Skeletal muscle tissue (tissue), 3 donors: ENCODE measurements at regions not wholly inside any gene's neighbourhood (a gene's known extent, or its start where the extent isn't known, plus 50 kb on each side); places are given as distances from the start of the nearest gene placed in this dataset.

ENCODE experiments used
- H3K27ac ChIP-seq: one replicate; pipeline ENCODE4 v1.7.0; 2013; ENCODE audit warnings: mild to moderate bottlenecking, low read depth, low read length, inconsistent platforms
- H3K27me3 ChIP-seq, 3 donors: one replicate each; pipeline ENCODE4 v1.7.0; 2013; ENCODE audit warnings: low read length in 3 of 3; ENCODE audit not compliant: control insufficient read depth in 3 of 3, insufficient read depth in 3 of 3
- H3K36me3 ChIP-seq, 3 donors: one replicate each; pipeline ENCODE4 v1.7.0; 2013; ENCODE audit warnings: low read length in 3 of 3; ENCODE audit not compliant: control insufficient read depth in 3 of 3, insufficient read depth in 3 of 3
- H3K4me1 ChIP-seq, 3 donors: one replicate each; pipeline ENCODE4 v1.7.0; 2013; ENCODE audit warnings: low read length in 3 of 3, mild to moderate bottlenecking in 3 of 3; ENCODE audit not compliant: control insufficient read depth in 3 of 3, insufficient read depth in 3 of 3
- H3K4me3 ChIP-seq, 3 donors: one replicate each; pipeline ENCODE4 v1.7.0; 2013; ENCODE audit warnings: low read length in 3 of 3
- H3K9ac ChIP-seq, 3 donors: one replicate each; pipeline ENCODE4 v1.7.0; 2013; ENCODE audit warnings: low read length in 3 of 3, mild to moderate bottlenecking in 3 of 3, moderate library complexity in 2 of 3, low read depth in 1 of 3
- H3K9me3 ChIP-seq, 3 donors: one replicate each; pipeline ENCODE4 v1.7.0; 2013; ENCODE audit warnings: low read length in 3 of 3; ENCODE audit not compliant: control insufficient read depth in 3 of 3
- donor health status: Osteomylitis.

GRCh38 chr4:63922146-63922545 is 487.1 kb downstream of the TECRL start:
- Histone ChIP-seq H3K9ac (no peak overlapping the region), H3K4me3 (no peak overlapping the region), H3K9me3 (no peaks in the 10 kb centered on the region), H3K27ac (no peak overlapping the region), H3K36me3 (no peaks in the 10 kb centered on the region), H3K27me3 (no peaks in the 10 kb centered on the region), H3K4me1 (no peaks in the 10 kb centered on the region)

DNA sequence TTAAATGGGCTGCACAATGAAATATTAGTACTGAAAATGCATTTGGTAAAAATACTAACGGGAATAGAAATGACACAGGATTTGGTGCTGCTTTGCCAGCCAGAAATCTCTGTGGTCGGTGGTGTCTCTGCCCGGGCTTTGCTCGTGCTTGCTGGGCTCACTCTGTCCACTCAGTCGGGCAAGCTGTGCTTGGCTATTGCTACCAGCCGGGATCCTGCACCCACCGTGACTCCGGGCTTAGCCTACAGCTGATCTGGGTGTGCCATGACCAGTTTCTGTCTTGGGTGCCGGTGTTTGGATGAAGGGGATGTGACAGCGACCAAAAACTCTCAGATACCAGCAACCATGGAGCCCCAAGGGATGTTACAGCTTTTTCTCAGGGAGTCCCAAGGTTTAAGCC is 487.7 kb downstream of the TECRL start:
- Histone ChIP-seq H3K27me3 (no peaks in the 10 kb centered on the region), H3K9me3 (no peaks in the 10 kb centered on the region), H3K9ac (no peak overlapping the region), H3K27ac (no peak overlapping the region), H3K4me1 (no peaks in the 10 kb centered on the region), H3K4me3 (no peak overlapping the region), H3K36me3 (no peaks in the 10 kb centered on the region)

- no peak overlapping the region for H3K27ac ChIP-seq
- H3K36me3 ChIP-seq: no peaks in the 10 kb centered on the region
- H3K4me3 ChIP-seq: no peak overlapping the region
- no peaks in the 10 kb centered on the region for H3K27me3 ChIP-seq
- no peaks in the 10 kb centered on the region for H3K9me3 ChIP-seq
- H3K9ac ChIP-seq: no peak overlapping the region
- no peaks in the 10 kb centered on the region for H3K4me1 ChIP-seq
Measured at GRCh38 chr4:63919636-63920365, 489.4 kb downstream of the TECRL start.

GRCh38 chr4:63906660-63907183 is 502.5 kb downstream of the TECRL start:
- Histone ChIP-seq H3K9ac (no peak overlapping the region), H3K4me3 (no peak overlapping the region), H3K27me3 (no peaks in the 10 kb centered on the region), H3K27ac (no peak overlapping the region), H3K9me3 (no peaks in the 10 kb centered on the region), H3K36me3 (no peaks in the 10 kb centered on the region), H3K4me1 (no peaks in the 10 kb centered on the region)

DNA sequence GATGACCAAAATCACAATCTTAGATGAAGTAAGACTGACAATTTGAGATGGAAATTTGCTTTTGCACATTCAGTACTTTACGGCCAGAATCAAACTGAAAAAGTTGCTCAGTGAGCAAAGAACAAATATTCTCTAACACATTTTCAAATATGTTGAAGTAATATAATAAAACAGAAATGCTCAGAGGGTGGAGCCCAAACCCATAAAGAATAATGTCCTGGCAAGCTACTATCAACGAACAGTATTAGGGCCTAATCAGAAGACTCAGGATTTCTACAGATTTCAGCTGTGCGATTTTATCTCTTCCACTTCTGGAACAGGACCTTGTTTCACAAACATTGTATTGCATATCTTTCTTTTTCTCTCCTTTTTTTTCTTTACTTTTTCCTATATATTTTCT is 505.0 kb downstream of the TECRL start:
- Histone ChIP-seq H3K27ac (no peak overlapping the region), H3K9me3 (no peaks in the 10 kb centered on the region), H3K9ac (no peak overlapping the region), H3K27me3 (no peaks in the 10 kb centered on the region), H3K4me1 (no peaks in the 10 kb centered on the region), H3K36me3 (no peaks in the 10 kb centered on the region), H3K4me3 (no peak overlapping the region)

- Histone ChIP-seq H3K9ac (no peak overlapping the region), H3K27ac (no peak overlapping the region), H3K4me3 (no peak overlapping the region), H3K36me3 (no peaks in the 10 kb centered on the region), H3K4me1 (no peaks in the 10 kb centered on the region), H3K27me3 (no peaks in the 10 kb centered on the region), H3K9me3 (no peaks in the 10 kb centered on the region)
Measured at GRCh38 chr4:63901304-63901703, 507.9 kb downstream of the TECRL start.

- Histone ChIP-seq H3K27ac (no peak overlapping the region), H3K27me3 (no peaks in the 10 kb centered on the region), H3K9ac (no peak overlapping the region), H3K4me1 (no peaks in the 10 kb centered on the region), H3K4me3 (no peak overlapping the region), H3K9me3 (no peaks in the 10 kb centered on the region), H3K36me3 (no peaks in the 10 kb centered on the region)
Measured at GRCh38 chr4:63898961-63899360, 510.3 kb downstream of the TECRL start.

- H3K4me1 ChIP-seq: no peaks in the 10 kb centered on the region
- H3K36me3 ChIP-seq: no peaks in the 10 kb centered on the region
- no peak overlapping the region for H3K9ac ChIP-seq
- H3K4me3 ChIP-seq: no peak overlapping the region
- H3K9me3 ChIP-seq: no peaks in the 10 kb centered on the region
- no peaks in the 10 kb centered on the region for H3K27me3 ChIP-seq
- no peak overlapping the region for H3K27ac ChIP-seq
Measured at GRCh38 chr4:63894161-63894560, 515.1 kb downstream of the TECRL start.

DNA sequence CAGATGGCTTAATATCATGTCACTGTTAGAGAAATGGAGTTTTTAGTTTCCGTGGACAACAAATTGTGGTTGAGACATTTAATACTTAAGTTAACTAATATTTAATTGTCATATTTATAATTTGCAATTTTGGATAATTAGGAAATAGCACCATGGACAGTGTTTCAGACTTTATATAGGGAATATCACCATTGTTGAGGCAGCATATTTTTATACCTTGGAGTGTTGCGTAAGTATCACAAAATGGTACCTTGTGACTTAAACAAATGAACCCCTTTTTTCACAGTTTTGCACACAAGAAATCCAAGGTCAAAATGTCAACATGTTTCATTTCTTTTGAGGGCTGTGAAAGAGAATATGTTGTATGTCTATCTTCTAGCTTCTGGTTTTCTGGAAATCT is 539.9 kb downstream of the TECRL start:
- Histone ChIP-seq H3K27me3 (no peaks in the 10 kb centered on the region), H3K9me3 (no peaks in the 10 kb centered on the region), H3K9ac (no peak overlapping the region), H3K4me1 (no peaks in the 10 kb centered on the region), H3K4me3 (no peak overlapping the region), H3K36me3 (no peaks in the 10 kb centered on the region), H3K27ac (no peak overlapping the region)

DNA sequence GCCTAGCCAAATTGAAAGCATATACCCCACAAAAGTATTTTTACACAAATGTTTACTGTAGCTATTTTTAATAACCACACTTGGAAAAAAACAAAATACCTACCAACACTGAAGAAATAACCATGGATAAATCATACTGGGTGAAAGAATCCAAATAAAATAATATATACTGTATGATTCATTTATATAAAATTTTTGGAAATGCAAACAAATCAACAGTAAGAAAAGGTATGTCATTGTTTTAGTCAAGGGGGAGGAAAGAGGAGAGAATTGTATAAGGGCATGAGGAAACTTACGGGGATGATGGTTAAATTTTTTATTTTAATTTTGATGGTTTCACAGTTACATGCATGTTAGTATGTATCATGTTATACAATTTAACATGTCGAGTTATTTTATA is 557.8 kb downstream of the TECRL start:
- H3K9ac ChIP-seq: no peak overlapping the region
- H3K9me3 ChIP-seq: no peaks in the 10 kb centered on the region
- H3K4me1 ChIP-seq: no peaks in the 10 kb centered on the region
- H3K27ac ChIP-seq: no peak overlapping the region
- no peaks in the 10 kb centered on the region for H3K36me3 ChIP-seq
- no peaks in the 10 kb centered on the region for H3K27me3 ChIP-seq
- no peak overlapping the region for H3K4me3 ChIP-seq
